Mesothelial cell of epicardium (in vitro differentiated cells): ENCODE measurements at regions not wholly inside any gene's neighbourhood (a gene's known extent, or its start where the extent isn't known, plus 50 kb on each side); places are given as distances from the start of the nearest gene placed in this dataset.

Source experiments
- DNase-seq, 2 experiments: peaks; one replicate each; pipeline ENCODE4 v3.0.0; 2021; ENCODE audit warnings: low spot score in 2 of 2; ENCODE audit not compliant: unreplicated experiment in 2 of 2
- H3K27ac Mint-ChIP-seq: 2 replicates; pipeline ENCODE4 v1.8.0; 2021; ENCODE audit warnings: mixed read lengths
- H3K27me3 Mint-ChIP-seq: 2 replicates; pipeline ENCODE4 v1.8.0; 2021; ENCODE audit warnings: low read depth, mixed read lengths
- H3K36me3 Mint-ChIP-seq: 2 replicates; pipeline ENCODE4 v1.8.0; 2021; ENCODE audit warnings: mixed read lengths
- H3K4me1 Mint-ChIP-seq: 2 replicates; pipeline ENCODE4 v1.8.0; 2021; ENCODE audit warnings: mixed read lengths
- H3K4me3 Mint-ChIP-seq: 2 replicates; pipeline ENCODE4 v1.8.0; 2021; ENCODE audit warnings: mild to moderate bottlenecking, moderate library complexity, mixed read lengths
- H3K9me3 Mint-ChIP-seq: 2 replicates; pipeline ENCODE4 v1.8.0; 2021; ENCODE audit warnings: mixed read lengths
- CTCF ChIP-seq: fragments of 200-600 bp; sonication (generic); IDR thresholded peaks from one replicate; pipeline ENCODE4 v1.5.0; 2021; ENCODE audit warnings: antibody characterized with exemption; ENCODE audit not compliant: unreplicated experiment

GRCh38 chr22:45107671-45108070 is 56.1 kb upstream of the NUP50 start:
- H3K27ac Mint-ChIP-seq = no peak overlapping the region
- H3K4me3 Mint-ChIP-seq = no peak overlapping the region
- no peaks in the 10 kb centered on the region for H3K4me1 Mint-ChIP-seq
- H3K36me3 Mint-ChIP-seq = no peaks in the 10 kb centered on the region
- peaks cover 4% of the 10 kb centered on the region for H3K9me3 Mint-ChIP-seq
- no peak for TF ChIP-seq CTCF
- H3K27me3 Mint-ChIP-seq = peaks cover 45% of the 10 kb centered on the region
- DNase-seq = no peak

- Mint-ChIP-seq H3K4me3 (no peak overlapping the region), H3K9me3 (peaks cover 17% of the 10 kb centered on the region), H3K36me3 (no peaks in the 10 kb centered on the region), H3K27me3 (peaks cover 16% of the 10 kb centered on the region), H3K4me1 (no peaks in the 10 kb centered on the region), H3K27ac (no peak overlapping the region)
- no peak for TF ChIP-seq CTCF
- DNase-seq = no peak
Measured at GRCh38 chr22:45112136-45112879, 51.4 kb upstream of the NUP50 start.
